Ovary (tissue), 7 donors: ENCODE measurements at regions not wholly inside any gene's neighbourhood (a gene's known extent, or its start where the extent isn't known, plus 50 kb on each side); places are given as distances from the start of the nearest gene placed in this dataset.

Source experiments
- DNase-seq, 5 donors: peaks; one replicate each; pipeline ENCODE4 v3.0.0-alpha.2; 2019 to 2020
- H3K27ac ChIP-seq, 2 donors: fragments of 200-600 bp; one replicate each; pipeline versions ENCODE4 v1.5.1 to v1.8.0; 2019 to 2022
- H3K27me3 ChIP-seq: fragments of 200-600 bp; one replicate; pipeline ENCODE4 v1.8.0; 2022
- H3K36me3 ChIP-seq: fragments of 200-600 bp; sonication (generic); one replicate; pipeline ENCODE4 v1.5.1; 2019
- H3K4me1 ChIP-seq: one replicate; pipeline ENCODE4 v1.8.1; 2013; ENCODE audit warnings: mild to moderate bottlenecking, moderate library complexity; ENCODE audit not compliant: insufficient read depth
- H3K4me3 ChIP-seq: fragments of 200-600 bp; sonication (generic); one replicate; pipeline ENCODE4 v1.5.1; 2017
- H3K9me3 ChIP-seq, 2 donors: fragments of 200-600 bp in 1 of 2; sonication (generic) in 1 of 2; one replicate each; pipeline versions ENCODE4 v1.5.1 to v1.8.1; 2013 to 2019; ENCODE audit warnings: mild to moderate bottlenecking in 1 of 2, moderate library complexity in 1 of 2
- EP300 ChIP-seq: sonication (generic); formaldehyde crosslinking; IDR thresholded peaks from one replicate; pipeline ENCODE4 v1.6.1; 2017; ENCODE audit warnings: antibody characterized with exemption
- POLR2A ChIP-seq: fragments of 450-650 bp; IDR thresholded peaks from one replicate; pipeline ENCODE4 v1.6.1; 2017; ENCODE audit warnings: antibody characterized with exemption, mild to moderate bottlenecking, moderate library complexity
- WGBS, 3 donors: extraction: QIAGEN DNeasy Blood & Tissue Kit in 1 of 3; methylation state at CpG; one replicate each; pipeline versions ENCODE4 v1.1.5 to v1.1.7; 2013 to 2017; 5-methylcytosine and 5-hydroxymethylcytosine counted together
- intact Hi-C, 4 donors: fragments of 100-400 bp; cut with DNase I; formaldehyde crosslinking; loops; one replicate each; pipeline versions ENCODE4 v1.11.0 to v1.15.1; 2022 to 2023
- TF ChIP-seq, protein P1 (sequence below), 3 donors: fragments of 450-650 bp in 2 of 3; fragments of 200-600 bp in 1 of 3; IDR thresholded peaks; one replicate each; pipeline versions ENCODE4 v1.5.1 to v1.8.0; 2016 to 2022; ENCODE audit warnings: antibody characterized with exemption in 3 of 3, mild to moderate bottlenecking in 1 of 3
- donor health status: DM: no; HTN: no; CAD: no; lungs with moderate emphysema.
- donor health status: DM: no; HTN: no; CAD: no.
- donor health status: Bipolar disorder and iron deficiency.
- donor health status: DM: no; HTN: no; CAD: no.
- donor health status: DM: yes; HTN: yes; CAD: no.

GRCh38 chr1:2916706-2917105 lies 104.6 kb upstream of the ACTRT2 start:
- Histone ChIP-seq H3K27ac (no peak overlapping the region), H3K9me3 (no peaks in the 10 kb centered on the region), H3K27me3 (no peaks in the 10 kb centered on the region), H3K4me3 (no peak overlapping the region), H3K4me1 (no peaks in the 10 kb centered on the region), H3K36me3 (no peaks in the 10 kb centered on the region)
- TF ChIP-seq, protein P1, sequence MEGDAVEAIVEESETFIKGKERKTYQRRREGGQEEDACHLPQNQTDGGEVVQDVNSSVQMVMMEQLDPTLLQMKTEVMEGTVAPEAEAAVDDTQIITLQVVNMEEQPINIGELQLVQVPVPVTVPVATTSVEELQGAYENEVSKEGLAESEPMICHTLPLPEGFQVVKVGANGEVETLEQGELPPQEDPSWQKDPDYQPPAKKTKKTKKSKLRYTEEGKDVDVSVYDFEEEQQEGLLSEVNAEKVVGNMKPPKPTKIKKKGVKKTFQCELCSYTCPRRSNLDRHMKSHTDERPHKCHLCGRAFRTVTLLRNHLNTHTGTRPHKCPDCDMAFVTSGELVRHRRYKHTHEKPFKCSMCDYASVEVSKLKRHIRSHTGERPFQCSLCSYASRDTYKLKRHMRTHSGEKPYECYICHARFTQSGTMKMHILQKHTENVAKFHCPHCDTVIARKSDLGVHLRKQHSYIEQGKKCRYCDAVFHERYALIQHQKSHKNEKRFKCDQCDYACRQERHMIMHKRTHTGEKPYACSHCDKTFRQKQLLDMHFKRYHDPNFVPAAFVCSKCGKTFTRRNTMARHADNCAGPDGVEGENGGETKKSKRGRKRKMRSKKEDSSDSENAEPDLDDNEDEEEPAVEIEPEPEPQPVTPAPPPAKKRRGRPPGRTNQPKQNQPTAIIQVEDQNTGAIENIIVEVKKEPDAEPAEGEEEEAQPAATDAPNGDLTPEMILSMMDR (IDR thresholded peaks at IDR 0.05), result no peak
- TF ChIP-seq POLR2A (no peak), EP300 (no peak)
- no peak for DNase-seq
- 57 to 72% (median 66%) methylated on average over 19 of the region's 19 CpGs for WGBS, 3 donors
- intact Hi-C loops, result no loop called here

GRCh38 chr1:2917284-2917683 lies 104.0 kb upstream of the ACTRT2 start:
- TF ChIP-seq POLR2A (no peak), EP300 (no peak)
- TF ChIP-seq, protein P1 (IDR thresholded peaks at IDR 0.05), result no peak
- Histone ChIP-seq H3K27me3 (no peaks in the 10 kb centered on the region), H3K4me1 (no peaks in the 10 kb centered on the region), H3K9me3 (no peaks in the 10 kb centered on the region), H3K4me3 (no peak overlapping the region), H3K36me3 (no peaks in the 10 kb centered on the region), H3K27ac (no peak overlapping the region)
- 77 to 84% (median 82%) methylated on average over 17 of the region's 17 CpGs for WGBS, 3 donors
- DNase-seq, result no peak
- intact Hi-C loops, result no loop called here

DNA sequence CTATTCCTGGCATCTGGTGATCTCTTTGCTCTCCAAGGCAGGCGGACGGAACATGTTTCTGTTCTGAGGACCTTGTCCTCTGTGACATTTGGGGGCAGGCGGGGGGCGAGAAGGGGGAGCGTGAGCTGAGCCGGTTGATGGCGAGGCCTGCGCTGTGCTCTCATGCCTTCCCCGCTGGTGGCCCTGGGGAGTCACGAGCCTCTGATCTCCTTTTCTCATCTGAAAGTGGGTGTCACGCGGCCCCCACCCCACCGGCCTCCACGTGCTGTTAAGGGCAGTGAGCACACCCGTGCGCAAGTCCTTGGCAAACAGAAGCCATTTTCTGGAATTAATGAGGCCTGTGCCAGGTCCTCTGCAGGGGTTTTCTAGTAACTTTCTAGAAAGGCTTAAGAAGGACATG lies 102.8 kb upstream of the ACTRT2 start:
- H3K9me3 ChIP-seq, result no peaks in the 10 kb centered on the region
- intact Hi-C loops, result no loop called here
- 88 to 90% (median 90%) methylated on average over 16 of the region's 16 CpGs for WGBS, 3 donors
- no peak overlapping the region for H3K4me3 ChIP-seq
- no peak for DNase-seq
- no peaks in the 10 kb centered on the region for H3K27me3 ChIP-seq
- TF ChIP-seq, protein P1 (IDR thresholded peaks at IDR 0.05), result no peak
- TF ChIP-seq EP300 (no peak), POLR2A (no peak)
- H3K36me3 ChIP-seq, result no peaks in the 10 kb centered on the region
- H3K4me1 ChIP-seq, result no peaks in the 10 kb centered on the region
- no peak overlapping the region for H3K27ac ChIP-seq

GRCh38 chr1:2919841-2920240 lies 101.4 kb upstream of the ACTRT2 start:
- intact Hi-C loops, result no loop called here

More at GRCh38 chr1:2919841-2920240, 101.4 kb upstream of the ACTRT2 start:
- Histone ChIP-seq H3K27ac (no peak overlapping the region), H3K27me3 (no peaks in the 10 kb centered on the region), H3K36me3 (no peaks in the 10 kb centered on the region), H3K9me3 (no peaks in the 10 kb centered on the region), H3K4me1 (no peaks in the 10 kb centered on the region), H3K4me3 (no peak overlapping the region)
- TF ChIP-seq, protein P1 (IDR thresholded peaks at IDR 0.05), result no peak
- no peak for TF ChIP-seq EP300
- TF ChIP-seq POLR2A, result no peak
- 78 to 87% (median 87%) methylated on average over 17 of the region's 17 CpGs for WGBS, 3 donors
- DNase-seq, result no peak
